Mesenchymal stem cell (in vitro differentiated cells and primary cell): ENCODE measurements at regions not wholly inside any gene's neighbourhood (a gene's known extent, or its start where the extent isn't known, plus 50 kb on each side); places are given as distances from the start of the nearest gene placed in this dataset.

Experiments
- DNase-seq: peaks from one replicate; pipeline ENCODE4 v3.0.0-alpha.2; 2013
- H2AFZ ChIP-seq: one replicate; pipeline ENCODE4 v1.6.1; 2013; ENCODE audit warnings: low read depth, mild to moderate bottlenecking, control low read depth, inconsistent platforms, low read length, moderate library complexity
- H2AK5ac ChIP-seq: 2 replicates; pipeline ENCODE4 v1.6.1; 2013; ENCODE audit warnings: low read length, moderate library complexity, mild to moderate bottlenecking, inconsistent platforms; ENCODE audit not compliant: severe bottlenecking
- H2BK120ac ChIP-seq: one replicate; pipeline ENCODE4 v1.6.1; 2013; ENCODE audit warnings: low read depth, mild to moderate bottlenecking, inconsistent platforms, low read length, moderate library complexity
- H2BK12ac ChIP-seq, 2 experiments: one replicate each; pipeline ENCODE4 v1.6.1; 2013; ENCODE audit warnings: inconsistent platforms in 2 of 2, low read length in 2 of 2, mild to moderate bottlenecking in 2 of 2, moderate library complexity in 2 of 2, control low read depth in 1 of 2
- H2BK15ac ChIP-seq: one replicate; pipeline ENCODE4 v1.6.1; 2013; ENCODE audit warnings: mild to moderate bottlenecking, low read depth, inconsistent platforms; ENCODE audit not compliant: poor library complexity, severe bottlenecking
- H2BK5ac ChIP-seq: 2 replicates; pipeline ENCODE4 v1.6.1; 2013; ENCODE audit warnings: low read depth, mild to moderate bottlenecking, low read length, control low read depth, inconsistent platforms; ENCODE audit not compliant: poor library complexity, severe bottlenecking
- H3K14ac ChIP-seq, 2 experiments: one replicate each; pipeline ENCODE4 v1.6.1; 2013; ENCODE audit warnings: inconsistent platforms in 2 of 2, low read length in 2 of 2, control low read depth in 1 of 2, mild to moderate bottlenecking in 1 of 2, moderate library complexity in 1 of 2
- H3K18ac ChIP-seq, 2 experiments: one replicate each; pipeline ENCODE4 v1.6.1; 2013; ENCODE audit warnings: inconsistent platforms in 2 of 2, low read length in 2 of 2, control low read depth in 1 of 2, low read depth in 1 of 2, mild to moderate bottlenecking in 1 of 2
- H3K23ac ChIP-seq, 2 experiments: one replicate each; pipeline ENCODE4 v1.6.1; 2013; ENCODE audit warnings: inconsistent platforms in 2 of 2, low read length in 2 of 2, mild to moderate bottlenecking in 2 of 2, moderate library complexity in 2 of 2, control low read depth in 1 of 2
- H3K27ac ChIP-seq: 2 replicates; pipeline ENCODE4 v1.5.1; 2013; ENCODE audit warnings: mild to moderate bottlenecking, moderate library complexity, low read length, control low read depth, inconsistent platforms; ENCODE audit not compliant: poor library complexity, severe bottlenecking
- H3K27me3 ChIP-seq, 2 experiments: 2 replicates each; pipeline versions ENCODE4 v1.6.1 to v1.7.0; 2013; ENCODE audit warnings: low read length in 2 of 2, mild to moderate bottlenecking in 2 of 2, moderate library complexity in 2 of 2, control low read depth in 1 of 2, inconsistent platforms in 1 of 2; ENCODE audit not compliant: control insufficient read depth in 1 of 2, insufficient read depth in 1 of 2
- H3K36me3 ChIP-seq, 2 experiments: 2 replicates each; pipeline versions ENCODE4 v1.6.1 to v1.7.0; 2013; ENCODE audit warnings: low read length in 2 of 2, control low read depth in 1 of 2, inconsistent platforms in 1 of 2, low read depth in 1 of 2, mild to moderate bottlenecking in 1 of 2; ENCODE audit not compliant: insufficient read depth in 2 of 2, control insufficient read depth in 1 of 2
- H3K4ac ChIP-seq, 2 experiments: one replicate each; pipeline ENCODE4 v1.6.1; 2013; ENCODE audit warnings: inconsistent platforms in 2 of 2, low read length in 2 of 2, mild to moderate bottlenecking in 2 of 2, moderate library complexity in 2 of 2, control low read depth in 1 of 2, low read depth in 1 of 2
- H3K4me1 ChIP-seq: 2 replicates; pipeline ENCODE4 v1.6.1; 2013; ENCODE audit warnings: low read depth, low read length, control low read depth; ENCODE audit not compliant: control insufficient read depth, insufficient read depth
- H3K4me2 ChIP-seq: 2 replicates; pipeline ENCODE4 v1.6.1; 2013; ENCODE audit warnings: low read length, mild to moderate bottlenecking, inconsistent platforms; ENCODE audit not compliant: poor library complexity, severe bottlenecking
- H3K4me3 ChIP-seq, 2 experiments: 2 replicates each; pipeline versions ENCODE4 v1.5.1 to v1.7.0; 2013; ENCODE audit warnings: low read length in 2 of 2, mild to moderate bottlenecking in 2 of 2, control low read depth in 1 of 2, low read depth in 1 of 2; ENCODE audit not compliant: insufficient read depth in 1 of 2
- H3K79me1 ChIP-seq: replicated peaks from 2 replicates; pipeline ENCODE4 v1.6.1; 2013; ENCODE audit warnings: mild to moderate bottlenecking, control low read depth, low read length, inconsistent platforms; ENCODE audit not compliant: poor library complexity, severe bottlenecking
- H3K9ac ChIP-seq: 2 replicates; pipeline ENCODE4 v1.7.0; 2013; ENCODE audit warnings: mild to moderate bottlenecking, low read length, moderate library complexity
- H3K9me3 ChIP-seq: 2 replicates; pipeline ENCODE4 v1.7.0; 2013; ENCODE audit warnings: mild to moderate bottlenecking, low read length; ENCODE audit not compliant: control insufficient read depth
- H4K8ac ChIP-seq: one replicate; pipeline ENCODE4 v1.6.1; 2013; ENCODE audit warnings: inconsistent platforms, mild to moderate bottlenecking, low read length, moderate library complexity
- H4K91ac ChIP-seq: one replicate; pipeline ENCODE4 v1.6.1; 2013; ENCODE audit warnings: mild to moderate bottlenecking, low read length, inconsistent platforms
- WGBS: methylation state at CpG from one replicate; pipeline ENCODE4 v1.1.7; 2013; ENCODE audit warnings: mixed read lengths; 5-methylcytosine and 5-hydroxymethylcytosine counted together

GRCh38 chr20:17825252-17825959 lies 125.6 kb downstream of the BANF2 start:
- Histone ChIP-seq H2BK15ac (no peak overlapping the region), H4K91ac (peak overlapping the region; percentile 47), H2BK120ac (no peak overlapping the region), H3K9ac (no peak overlapping the region), H3K4me2 (no peak overlapping the region), H3K23ac (no peak overlapping the region), H2AFZ (no peak overlapping the region), H3K4me1 (peaks cover 4% of the 10 kb centered on the region), H3K27ac (no peak overlapping the region), H2BK5ac (no peak overlapping the region), H3K14ac (no peak overlapping the region), H2BK12ac (peak overlapping the region in 1 of 2 experiments; percentile 29), H3K9me3 (no peaks in the 10 kb centered on the region), H3K36me3 (no peaks in the 10 kb centered on the region), H3K4me3 (no peak overlapping the region), H4K8ac (peak overlapping the region; percentile 19), H3K27me3 (no peaks in the 10 kb centered on the region), H3K79me1 (no peaks in the 10 kb centered on the region), H3K4ac (peak overlapping the region in 1 of 2 experiments; percentile 24), H3K18ac (peak overlapping the region in 1 of 2 experiments; percentile 40), H2AK5ac (no peak overlapping the region)
- 74% methylated on average over 15 of the region's 15 CpGs for WGBS
- no peak for DNase-seq

GRCh38 chr20:17824676-17825251 lies 125.0 kb downstream of the BANF2 start:
- no peak for DNase-seq
- peaks cover 4% of the 10 kb centered on the region for H3K4me1 ChIP-seq
- H3K4ac ChIP-seq: peak overlapping the region in 1 of 2 experiments; percentile 24
- H2BK12ac ChIP-seq: peak overlapping the region in 1 of 2 experiments; percentile 29
- H3K27me3 ChIP-seq: no peaks in the 10 kb centered on the region
- no peak overlapping the region for H3K4me2 ChIP-seq
- no peak overlapping the region for H3K27ac ChIP-seq
- H2BK120ac ChIP-seq: no peak overlapping the region
- H2AFZ ChIP-seq: no peak overlapping the region
- no peak overlapping the region for H3K23ac ChIP-seq
- no peak overlapping the region for H2AK5ac ChIP-seq
- H3K9ac ChIP-seq: no peak overlapping the region
- H2BK5ac ChIP-seq: no peak overlapping the region
- H4K8ac ChIP-seq: peak overlapping the region; percentile 5
- 90% methylated on average over 7 of the region's 7 CpGs for WGBS
- H3K4me3 ChIP-seq: no peak overlapping the region
- no peaks in the 10 kb centered on the region for H3K79me1 ChIP-seq
- peak overlapping the region; percentile 18 for H4K91ac ChIP-seq
- H2BK15ac ChIP-seq: no peak overlapping the region
- H3K36me3 ChIP-seq: no peaks in the 10 kb centered on the region
- no peak overlapping the region for H3K18ac ChIP-seq
- H3K14ac ChIP-seq: no peak overlapping the region
- H3K9me3 ChIP-seq: no peaks in the 10 kb centered on the region

GRCh38 chr20:17823409-17824144 lies 123.8 kb downstream of the BANF2 start:
- no peaks in the 10 kb centered on the region for H3K27me3 ChIP-seq
- no peaks in the 10 kb centered on the region for H3K36me3 ChIP-seq
- H4K8ac ChIP-seq: peak overlapping the region; percentile 37
- H2BK5ac ChIP-seq: no peak overlapping the region
- H3K4ac ChIP-seq: no peak overlapping the region
- H3K9me3 ChIP-seq: peaks cover 3% of the 10 kb centered on the region
- peak overlapping the region in 1 of 2 experiments; percentile 47 for H2BK12ac ChIP-seq
- peak overlapping the region; percentile 67 for H2BK15ac ChIP-seq
- no peak overlapping the region for H3K4me3 ChIP-seq
- no peak overlapping the region for H3K9ac ChIP-seq
- no peak overlapping the region for H2BK120ac ChIP-seq
- H4K91ac ChIP-seq: no peak overlapping the region
- peak overlapping the region; percentile 23 to 46 for H3K18ac ChIP-seq
- no peaks in the 10 kb centered on the region for H3K79me1 ChIP-seq
- peaks cover 4% of the 10 kb centered on the region for H3K4me1 ChIP-seq
- H3K4me2 ChIP-seq: no peak overlapping the region
- peak overlapping the region in 1 of 2 experiments; percentile 34 for H3K23ac ChIP-seq
- no peak overlapping the region for H3K27ac ChIP-seq
- 71% methylated on average over 10 of the region's 10 CpGs for WGBS
- no peak overlapping the region for H2AK5ac ChIP-seq
- peak overlapping the region; percentile 36 for H2AFZ ChIP-seq
- H3K14ac ChIP-seq: no peak overlapping the region
- no peak for DNase-seq
